ENCODE measurements at regions not wholly inside any gene's neighbourhood (a gene's known extent, or its start where the extent isn't known, plus 50 kb on each side); places are given as distances from the start of the nearest gene placed in this dataset.
"Not testable (repeated sequence)": the region's sequence is repeated elsewhere in the genome, so short reads cannot be mapped to it uniquely, and the experiment has no call there.

DNA sequence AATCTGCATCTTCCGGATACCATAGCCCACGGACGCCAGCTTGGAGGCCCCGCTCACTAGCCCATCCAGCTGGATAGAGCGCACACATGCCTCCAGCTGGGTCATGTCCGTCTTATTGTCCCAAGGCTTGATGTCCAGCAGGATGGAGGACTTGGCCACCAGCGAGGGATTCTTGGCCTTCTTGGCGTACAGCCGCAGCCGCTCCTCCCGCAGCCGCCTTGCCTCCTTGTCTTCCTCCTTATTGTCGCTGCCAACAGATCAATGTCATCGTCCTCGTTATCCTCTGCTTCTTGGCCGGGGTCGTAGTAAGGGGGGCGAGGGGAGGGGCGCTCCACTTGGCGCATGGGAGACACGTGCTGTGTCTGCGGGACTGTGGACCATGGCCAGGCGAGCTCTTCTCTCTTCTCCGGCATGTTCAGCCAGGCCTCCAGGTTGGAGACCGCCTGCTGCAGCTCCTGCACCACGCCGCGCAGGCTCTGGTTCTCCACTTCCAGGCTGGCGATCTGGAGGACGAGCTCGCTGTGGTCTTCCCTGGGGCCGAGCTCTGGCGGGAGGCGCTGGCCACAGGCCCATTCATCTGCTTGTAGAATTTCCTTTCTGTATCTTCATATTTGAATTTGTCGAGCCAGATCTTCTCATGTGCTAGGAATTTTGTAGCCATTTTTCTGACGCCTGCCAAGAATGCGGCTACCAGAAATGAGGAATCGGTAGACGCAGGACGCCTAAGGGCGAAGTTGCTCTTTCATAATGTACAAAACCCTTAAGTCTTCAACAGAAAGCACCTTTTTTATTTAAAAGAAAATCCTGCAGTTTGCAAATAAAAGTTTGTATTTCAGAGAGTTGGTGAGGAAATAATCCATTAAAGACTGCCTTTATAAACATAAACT is 60.1 kb upstream of the PTPRK start:
- no peak for DNase-seq

- DNase-seq: not testable (repeated sequence)
Measured at GRCh38 chr6:128575254-128575653, 54.9 kb upstream of the PTPRK start.

DNA sequence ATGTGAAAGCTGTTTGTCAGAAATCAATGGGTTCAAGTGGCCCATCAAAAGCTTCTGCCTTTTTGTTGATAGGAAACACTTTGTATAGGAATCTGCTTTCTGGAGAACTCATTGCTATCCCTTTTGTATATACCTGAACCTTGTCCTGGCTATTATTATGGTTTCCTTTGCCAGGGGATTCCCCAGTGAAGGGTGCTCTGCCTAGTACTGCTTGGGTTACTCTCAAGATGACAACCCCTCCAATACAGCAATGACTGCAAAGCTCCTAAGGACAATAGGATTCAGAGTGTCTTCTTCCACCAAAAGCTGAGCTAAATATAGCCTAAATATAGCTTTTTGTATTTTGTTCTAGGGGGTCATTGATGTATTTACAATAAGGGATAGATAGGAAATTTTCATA is 54.0 kb upstream of the PTPRK start:
- no peak for DNase-seq

- DNase-seq: no peak
Measured at GRCh38 chr6:128573036-128573435, 52.6 kb upstream of the PTPRK start.

- no peak for DNase-seq
Measured at GRCh38 chr6:128572294-128572693, 51.9 kb upstream of the PTPRK start.

GRCh38 chr6:128570680-128571063 is 50.3 kb upstream of the PTPRK start:
- no peak for DNase-seq

- DNase-seq: peak; percentile 96
Measured at GRCh38 chr6:128569732-128570679, 49.6 kb upstream of the PTPRK start.
